CD4-positive, alpha-beta T cell treated with Interleukin-4 for 4 hours (primary cell): ENCODE measurements at regions not wholly inside any gene's neighbourhood (a gene's known extent, or its start where the extent isn't known, plus 50 kb on each side); places are given as distances from the start of the nearest gene placed in this dataset.
"Not testable (repeated sequence)": the region's sequence is repeated elsewhere in the genome, so short reads cannot be mapped to it uniquely, and the experiment has no call there.

Experiments used
- DNase-seq: peaks from one replicate; pipeline ENCODE4 v3.0.0-alpha.2; 2020

- no peak for DNase-seq
These were observed 766.2 kb downstream of the FLRT2 start for GRCh38 chr14:86296173-86296572.

GRCh38 chr14:86288336-86288735, 758.4 kb downstream of the FLRT2 start:
- no peak for DNase-seq

GRCh38 chr14:86279405-86279804, 749.5 kb downstream of the FLRT2 start:
- no peak for DNase-seq

- no peak for DNase-seq
These were observed 728.0 kb downstream of the FLRT2 start for GRCh38 chr14:86257973-86258372.

GRCh38 chr14:86243158-86243557, 713.2 kb downstream of the FLRT2 start:
- DNase-seq = no peak

- DNase-seq = no peak
These were observed 707.8 kb downstream of the FLRT2 start for GRCh38 chr14:86237733-86238132.

- DNase-seq = no peak
These were observed 691.8 kb downstream of the FLRT2 start for GRCh38 chr14:86221755-86222154.

GRCh38 chr14:86221000-86221399, 691.1 kb downstream of the FLRT2 start:
- no peak for DNase-seq

- no peak for DNase-seq
These were observed 687.6 kb downstream of the FLRT2 start for GRCh38 chr14:86217523-86217922.

GRCh38 chr14:86203843-86204242, 673.9 kb downstream of the FLRT2 start:
- DNase-seq = no peak

GRCh38 chr14:86196471-86196870, 666.5 kb downstream of the FLRT2 start:
- DNase-seq = no peak

GRCh38 chr14:86193756-86194155, 663.8 kb downstream of the FLRT2 start:
- DNase-seq = no peak

- DNase-seq = no peak
These were observed 650.0 kb downstream of the FLRT2 start for GRCh38 chr14:86179980-86180379.

- no peak for DNase-seq
These were observed 638.4 kb downstream of the FLRT2 start for GRCh38 chr14:86168371-86168770.

- DNase-seq = no peak
These were observed 636.6 kb downstream of the FLRT2 start for GRCh38 chr14:86166541-86166940.

GRCh38 chr14:86153480-86153879, 623.5 kb downstream of the FLRT2 start:
- no peak for DNase-seq

GRCh38 chr14:86143248-86143647, 613.3 kb downstream of the FLRT2 start:
- DNase-seq = no peak

GRCh38 chr14:86141966-86142365, 612.0 kb downstream of the FLRT2 start:
- no peak for DNase-seq

- DNase-seq = no peak
These were observed 599.5 kb downstream of the FLRT2 start for GRCh38 chr14:86129426-86129825.

GRCh38 chr14:86124328-86124727, 594.4 kb downstream of the FLRT2 start:
- DNase-seq = no peak

GRCh38 chr14:86115972-86116371, 586.0 kb downstream of the FLRT2 start:
- DNase-seq = no peak

- DNase-seq = not testable (repeated sequence)
These were observed 580.9 kb downstream of the FLRT2 start for GRCh38 chr14:86110871-86111270.

- no peak for DNase-seq
These were observed 574.8 kb downstream of the FLRT2 start for GRCh38 chr14:86104691-86105265.

GRCh38 chr14:86094512-86094911, 564.6 kb downstream of the FLRT2 start:
- no peak for DNase-seq

- no peak for DNase-seq
These were observed 561.9 kb downstream of the FLRT2 start for GRCh38 chr14:86091811-86092210.

GRCh38 chr14:86088156-86088555, 558.2 kb downstream of the FLRT2 start:
- DNase-seq = no peak
